H1 (cell line): ENCODE measurements at regions not wholly inside any gene's neighbourhood (a gene's known extent, or its start where the extent isn't known, plus 50 kb on each side); places are given as distances from the start of the nearest gene placed in this dataset.

Source experiments
- CTCF ChIA-PET: fragments of 300-600 bp; sonication (Branson Sonifier 250); formaldehyde crosslinking; loops from one replicate; lab custom pipeline; 2021; ENCODE audit not compliant: partially characterized antibody; lab: Charles Lee
- POLR2A ChIA-PET: fragments of 300-600 bp; sonication (Branson Sonifier 250); formaldehyde crosslinking; loops from one replicate; lab custom pipeline; 2021; ENCODE audit warnings: inconsistent platforms; ENCODE audit not compliant: partially characterized antibody; lab: Charles Lee
- DNase-seq, 2 experiments: peaks; one replicate each; pipeline versions ENCODE4 v3.0.0 to v3.0.0-alpha.2; 2010 to 2022; ENCODE audit warnings: low spot score in 2 of 2, low read depth in 1 of 2, mixed read lengths in 1 of 2
- FAIRE-seq: peaks from 2 replicates; lab custom pipeline; 2011; peaks lifted over from hg19 to GRCh38; lab: Jason Lieb, UNC
- H2AFZ ChIP-seq: 2 replicates; pipeline ENCODE4 v1.8.1; 2012; ENCODE audit warnings: low read length, inconsistent platforms
- H2AK5ac ChIP-seq: 2 replicates; pipeline ENCODE4 v1.6.1; 2013; ENCODE audit warnings: low read depth, low read length
- H2BK120ac ChIP-seq: replicated peaks from 2 replicates; pipeline ENCODE3; 2013; ENCODE audit warnings: low read depth, low read length, inconsistent platforms
- H2BK12ac ChIP-seq: 2 replicates; pipeline ENCODE4 v1.6.1; 2013; ENCODE audit warnings: low read depth, low read length
- H2BK15ac ChIP-seq: 2 replicates; pipeline ENCODE4 v1.6.1; 2013; ENCODE audit warnings: low read length
- H2BK20ac ChIP-seq: 2 replicates; pipeline ENCODE4 v1.6.1; 2013; ENCODE audit warnings: low read length
- H2BK5ac ChIP-seq: 2 replicates; pipeline ENCODE4 v1.6.1; 2013; ENCODE audit warnings: low read depth, low read length
- H3K14ac ChIP-seq: 2 replicates; pipeline ENCODE4 v1.6.1; 2013; ENCODE audit warnings: inconsistent platforms; ENCODE audit not compliant: insufficient read length
- H3K18ac ChIP-seq: 2 replicates; pipeline ENCODE4 v1.6.1; 2013; ENCODE audit warnings: low read length; ENCODE audit errors: extremely low read depth
- H3K23ac ChIP-seq: 2 replicates; pipeline ENCODE4 v1.6.1; 2013; ENCODE audit warnings: inconsistent platforms; ENCODE audit not compliant: insufficient read length
- H3K23me2 ChIP-seq: 2 replicates; pipeline ENCODE4 v1.6.1; 2013; ENCODE audit warnings: low read depth, low read length
- H3K27ac ChIP-seq: 2 replicates; pipeline ENCODE4 v1.6.1; 2011; ENCODE audit warnings: low read depth, low read length, inconsistent platforms
- H3K27me3 ChIP-seq, 4 experiments: replicated peaks in 1 of 4; 1 replicate in 1 of 4; 2 replicates in 3 of 4; pipeline versions ENCODE4 v1.6.1 to v1.8.1; 2011 to 2013; ENCODE audit warnings: low read length in 3 of 4, mild to moderate bottlenecking in 3 of 4, inconsistent platforms in 2 of 4, mixed read lengths in 2 of 4, moderate library complexity in 1 of 4; ENCODE audit not compliant: control insufficient read depth in 3 of 4, insufficient read depth in 3 of 4; ENCODE audit errors: extremely low read depth in 1 of 4
- H3K36me3 ChIP-seq, 4 experiments: 2 replicates each; pipeline versions ENCODE4 v1.6.1 to v1.8.1; 2011 to 2013; ENCODE audit warnings: mild to moderate bottlenecking in 4 of 4, low read length in 3 of 4, moderate library complexity in 2 of 4, control low read depth in 1 of 4, inconsistent platforms in 1 of 4; ENCODE audit not compliant: insufficient read depth in 4 of 4, control insufficient read depth in 2 of 4
- H3K4ac ChIP-seq: replicated peaks from 2 replicates; pipeline ENCODE3; 2013; ENCODE audit warnings: low read length, low read depth, mixed read lengths, inconsistent platforms; ENCODE audit not compliant: insufficient read length
- H3K4me1 ChIP-seq, 4 experiments: replicated peaks in 1 of 4; 1 replicate in 1 of 4; 2 replicates in 3 of 4; pipeline versions ENCODE4 v1.6.1 to v1.8.1; 2011 to 2013; ENCODE audit warnings: low read length in 3 of 4, inconsistent platforms in 2 of 4, mixed read lengths in 1 of 4; ENCODE audit not compliant: insufficient read depth in 4 of 4, control insufficient read depth in 3 of 4
- H3K4me2 ChIP-seq, 2 experiments: 2 replicates each; pipeline versions ENCODE4 v1.6.1 to v1.8.1; 2011 to 2013; ENCODE audit warnings: low read depth in 2 of 2, low read length in 2 of 2, control low read depth in 1 of 2, inconsistent platforms in 1 of 2, mild to moderate bottlenecking in 1 of 2; ENCODE audit not compliant: insufficient read depth in 1 of 2
- H3K4me3 ChIP-seq, 4 experiments: fragments of 200-600, 300-600 bp in 1 of 4; sonication (generic), shearing (Covaris generic), sonication (Bioruptor Twin) in 1 of 4; 2 replicates each; pipeline versions ENCODE4 v1.5.1 to v1.8.1; 2011 to 2016; ENCODE audit warnings: low read length in 4 of 4, low read depth in 3 of 4, control low read depth in 2 of 4, inconsistent platforms in 2 of 4, mild to moderate bottlenecking in 2 of 4, mixed read lengths in 1 of 4, moderate library complexity in 1 of 4; ENCODE audit not compliant: insufficient read depth in 2 of 4; ENCODE audit errors: extremely low read depth in 1 of 4
- H3K56ac ChIP-seq: replicated peaks from 2 replicates; pipeline ENCODE3; 2013; ENCODE audit warnings: low read depth, mild to moderate bottlenecking, mixed read lengths, low read length, inconsistent platforms; ENCODE audit not compliant: insufficient read length
- H3K79me1 ChIP-seq: 2 replicates; pipeline ENCODE4 v1.6.1; 2013; ENCODE audit warnings: low read depth, low read length, control low read depth
- H3K79me2 ChIP-seq, 2 experiments: 2 replicates each; pipeline versions ENCODE4 v1.6.1 to v1.8.1; 2012 to 2013; ENCODE audit warnings: low read length in 2 of 2, mild to moderate bottlenecking in 2 of 2, inconsistent platforms in 1 of 2; ENCODE audit not compliant: insufficient read depth in 2 of 2, control insufficient read depth in 1 of 2
- H3K9ac ChIP-seq, 4 experiments: replicated peaks in 1 of 4; 1 replicate in 1 of 4; 2 replicates in 3 of 4; pipeline versions ENCODE4 v1.6.1 to v1.8.1; 2011 to 2013; ENCODE audit warnings: low read depth in 3 of 4, low read length in 3 of 4, control low read depth in 2 of 4, mild to moderate bottlenecking in 2 of 4, moderate library complexity in 2 of 4, inconsistent platforms in 1 of 4; ENCODE audit errors: extremely low read depth in 1 of 4
- H3K9me3 ChIP-seq, 2 experiments: 2 replicates each; pipeline versions ENCODE4 v1.6.1 to v1.8.1; 2012 to 2013; ENCODE audit warnings: mild to moderate bottlenecking in 2 of 2, moderate library complexity in 2 of 2, control low read depth in 1 of 2, inconsistent platforms in 1 of 2, low read depth in 1 of 2, low read length in 1 of 2, mixed read lengths in 1 of 2; ENCODE audit not compliant: insufficient read depth in 2 of 2
- H4K20me1 ChIP-seq, 2 experiments: replicated peaks in 1 of 2; 2 replicates each; pipeline versions ENCODE3 to v1.8.1; 2011 to 2013; ENCODE audit warnings: inconsistent platforms in 2 of 2, low read length in 2 of 2, mild to moderate bottlenecking in 1 of 2; ENCODE audit not compliant: insufficient read depth in 2 of 2, control insufficient read depth in 1 of 2
- H4K5ac ChIP-seq: 2 replicates; pipeline ENCODE4 v1.6.1; 2013; ENCODE audit warnings: low read length, low read depth, mixed read lengths, inconsistent platforms; ENCODE audit not compliant: insufficient read length
- H4K8ac ChIP-seq: 2 replicates; pipeline ENCODE4 v1.8.0; 2013; ENCODE audit warnings: mild to moderate bottlenecking, moderate library complexity, low read length, inconsistent platforms; ENCODE audit not compliant: insufficient read depth; ENCODE audit errors: extremely low read depth
- H4K91ac ChIP-seq: replicated peaks from 2 replicates; pipeline ENCODE3; 2013; ENCODE audit warnings: low read length, mixed read lengths, inconsistent platforms; ENCODE audit not compliant: insufficient read length
- FOSL1 ChIP-seq: IDR thresholded peaks from 2 replicates; pipeline ENCODE4 v1.6.1; 2011; ENCODE audit warnings: mild to moderate bottlenecking, low read depth, low read length, moderate library complexity; ENCODE audit not compliant: insufficient read depth
- GABPA ChIP-seq: IDR thresholded peaks from 2 replicates; pipeline ENCODE4 v1.6.1; 2011; ENCODE audit warnings: mild to moderate bottlenecking, low read length, moderate library complexity, borderline replicate concordance; ENCODE audit not compliant: insufficient read depth
- GTF2F1 ChIP-seq: IDR thresholded peaks from 2 replicates; pipeline ENCODE4 v1.6.1; 2012; ENCODE audit warnings: low read depth, low read length, improper control_type of control experiment, borderline replicate concordance
- KDM4A ChIP-seq: IDR thresholded peaks from one replicate; pipeline ENCODE4 v1.7.1; 2012; ENCODE audit warnings: low read depth, mild to moderate bottlenecking, moderate library complexity, low read length, inconsistent platforms; ENCODE audit not compliant: severe bottlenecking
- KDM5A ChIP-seq: fragments of 200-600 bp; IDR thresholded peaks from 2 replicates; pipeline ENCODE4 v1.7.1; 2012; ENCODE audit warnings: mild to moderate bottlenecking, low read length, inconsistent platforms, mixed read lengths
- NANOG ChIP-seq: IDR thresholded peaks from 2 replicates; pipeline ENCODE4 v1.6.1; 2011; ENCODE audit warnings: low read length, low read depth, mild to moderate bottlenecking, inconsistent platforms; ENCODE audit not compliant: insufficient read depth, poor library complexity, severe bottlenecking
- POLR2A ChIP-seq, 2 experiments: IDR thresholded peaks; 1 replicate in 1 of 2; 2 replicates in 1 of 2; pipeline ENCODE4 v1.6.1; 2011; ENCODE audit warnings: low read depth in 2 of 2, low read length in 2 of 2, mild to moderate bottlenecking in 2 of 2; ENCODE audit errors: control extremely low read depth in 1 of 2
- POLR2AphosphoS5 ChIP-seq: IDR thresholded peaks from 2 replicates; pipeline ENCODE4 v1.6.1; 2011; ENCODE audit warnings: low read depth, low read length
- RFX5 ChIP-seq: IDR thresholded peaks from 2 replicates; pipeline ENCODE4 v1.6.1; 2011; ENCODE audit warnings: low read depth, low read length, improper control_type of control experiment, borderline replicate concordance
- SIN3A ChIP-seq, 2 experiments: IDR thresholded peaks in 1 of 2; conservative IDR thresholded peaks in 1 of 2; 2 replicates each; pipeline ENCODE4 v1.6.1; 2011 to 2012; ENCODE audit warnings: low read length in 2 of 2, improper control_type of control experiment in 1 of 2, low read depth in 1 of 2, mild to moderate bottlenecking in 1 of 2
- SIRT6 ChIP-seq: IDR thresholded peaks from one replicate; pipeline ENCODE4 v1.7.1; 2012; ENCODE audit warnings: low read length, inconsistent platforms
- SP4 ChIP-seq: IDR thresholded peaks from 2 replicates; pipeline ENCODE4 v1.6.1; 2012; ENCODE audit warnings: low read length, inconsistent platforms
- TAF7 ChIP-seq: optimal IDR thresholded peaks from 2 replicates; pipeline ENCODE3; 2011; ENCODE audit warnings: low read depth, mild to moderate bottlenecking, inconsistent platforms, low read length, moderate library complexity, borderline replicate concordance
- WGBS, 2 experiments: shearing (Covaris generic) in 1 of 2; methylation state at CpG; one replicate each; pipeline versions ENCODE4 v1.1.6 to v1.1.7; 2013 to 2015; ENCODE audit warnings: low lambda C conversion rate in 2 of 2, mixed read lengths in 2 of 2, inconsistent platforms in 1 of 2, low coverage in 1 of 2, missing lambda C conversion rate in 1 of 2; ENCODE audit not compliant: insufficient replicate concordance in 2 of 2, insufficient coverage in 1 of 2, insufficient read length in 1 of 2; ENCODE audit errors: extremely low coverage in 1 of 2, missing lambda C conversion rate in 1 of 2; 5-methylcytosine and 5-hydroxymethylcytosine counted together
- TF ChIP-seq, protein P1 (sequence below): IDR thresholded peaks from 2 replicates; pipeline ENCODE4 v1.6.1; 2012; ENCODE audit warnings: inconsistent platforms

DNA sequence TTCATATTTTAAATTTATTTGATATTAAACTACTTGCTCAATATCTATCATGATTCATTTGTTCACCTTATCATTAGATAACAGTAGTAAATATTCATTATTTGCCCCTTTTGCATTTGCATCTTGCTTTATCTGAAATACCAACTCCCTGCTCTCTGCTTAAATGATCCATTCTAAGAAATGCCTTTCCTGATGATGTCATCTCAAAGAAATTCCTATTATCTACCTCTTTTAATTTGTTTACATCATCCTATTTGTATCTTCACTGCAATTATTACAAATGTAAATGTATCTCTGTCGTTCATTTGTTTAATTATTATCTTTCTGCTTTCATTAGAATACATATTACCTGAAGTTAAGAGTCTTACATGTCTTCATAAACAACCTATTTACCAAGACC, 549.9 kb downstream of the CBLN2 start:
- no peak overlapping the region for H2AFZ ChIP-seq
- no peak overlapping the region for H3K4ac ChIP-seq
- no peak overlapping the region for H3K4me2 ChIP-seq
- no peak overlapping the region for H2BK120ac ChIP-seq
- no peak for FAIRE-seq
- ChIA-PET CTCF (no interaction called here), POLR2A (no interaction called here)
- no peaks in the 10 kb centered on the region for H4K20me1 ChIP-seq
- H4K5ac ChIP-seq, result no peak overlapping the region
- no peak overlapping the region for H3K27ac ChIP-seq
- no peak overlapping the region for H2BK20ac ChIP-seq
- 55% methylated on average over 1 of the region's 1 CpG; no CpG with 5 or more reads in 1 of the 2 experiments for WGBS, 2 experiments
- no peak overlapping the region for H2BK5ac ChIP-seq
- DNase-seq, result no peak
- H3K14ac ChIP-seq, result no peak overlapping the region
- H3K36me3 ChIP-seq, result no peaks in the 10 kb centered on the region
- H3K79me1 ChIP-seq, result no peaks in the 10 kb centered on the region
- H4K91ac ChIP-seq, result no peak overlapping the region
- H4K8ac ChIP-seq, result no peak overlapping the region
- H3K27me3 ChIP-seq, result no peaks in the 10 kb centered on the region
- peaks cover 20 to 34% of the 10 kb centered on the region in 2 experiments for H3K9me3 ChIP-seq
- no peak overlapping the region for H3K18ac ChIP-seq
- H3K23me2 ChIP-seq, result no peaks in the 10 kb centered on the region
- no peak overlapping the region for H3K9ac ChIP-seq
- no peaks in the 10 kb centered on the region for H3K4me1 ChIP-seq
- no peaks in the 10 kb centered on the region for H3K79me2 ChIP-seq
- no peak overlapping the region for H3K4me3 ChIP-seq
- H2BK15ac ChIP-seq, result no peak overlapping the region
- no peak overlapping the region for H2AK5ac ChIP-seq
- H2BK12ac ChIP-seq, result no peak overlapping the region
- no peak overlapping the region for H3K56ac ChIP-seq
- no peak overlapping the region for H3K23ac ChIP-seq
- no peak for TF ChIP-seq SIRT6
- no peak for TF ChIP-seq POLR2A (IDR thresholded peaks at IDR 0.05; ENCODE audit: control extremely low read depth in 1 of 2, low read depth in 2 of 2, low read length in 2 of 2)
- no peak for TF ChIP-seq GTF2F1
- TF ChIP-seq RFX5, result no peak
- TF ChIP-seq, protein P1, sequence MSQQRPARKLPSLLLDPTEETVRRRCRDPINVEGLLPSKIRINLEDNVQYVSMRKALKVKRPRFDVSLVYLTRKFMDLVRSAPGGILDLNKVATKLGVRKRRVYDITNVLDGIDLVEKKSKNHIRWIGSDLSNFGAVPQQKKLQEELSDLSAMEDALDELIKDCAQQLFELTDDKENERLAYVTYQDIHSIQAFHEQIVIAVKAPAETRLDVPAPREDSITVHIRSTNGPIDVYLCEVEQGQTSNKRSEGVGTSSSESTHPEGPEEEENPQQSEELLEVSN, result no peak
- TF ChIP-seq KDM4A, result no peak
- no peak for TF ChIP-seq SIN3A (conservative IDR thresholded peaks at IDR 0.05 in 1 of 2, IDR thresholded peaks at IDR 0.05 in 1 of 2; ENCODE audit: low read depth in 1 of 2, low read length in 2 of 2)
- no peak for TF ChIP-seq SP4
- no peak for TF ChIP-seq GABPA
- TF ChIP-seq POLR2AphosphoS5, result no peak
- no peak for TF ChIP-seq KDM5A
- TF ChIP-seq FOSL1, result no peak
- no peak for TF ChIP-seq TAF7
- TF ChIP-seq NANOG, result no peak
